ENCODE measurements at regions not wholly inside any gene's neighbourhood (a gene's known extent, or its start where the extent isn't known, plus 50 kb on each side); places are given as distances from the start of the nearest gene placed in this dataset.
"Not testable (repeated sequence)": the region's sequence is repeated elsewhere in the genome, so short reads cannot be mapped to it uniquely, and the experiment has no call there.

- no peak for DNase-seq (ENCODE audit: low read depth in 3 of 3, low spot score in 1 of 3)
These were observed 50.8 kb upstream of the MBOAT1 start for GRCh38 chr6:20263059-20263458.

DNA sequence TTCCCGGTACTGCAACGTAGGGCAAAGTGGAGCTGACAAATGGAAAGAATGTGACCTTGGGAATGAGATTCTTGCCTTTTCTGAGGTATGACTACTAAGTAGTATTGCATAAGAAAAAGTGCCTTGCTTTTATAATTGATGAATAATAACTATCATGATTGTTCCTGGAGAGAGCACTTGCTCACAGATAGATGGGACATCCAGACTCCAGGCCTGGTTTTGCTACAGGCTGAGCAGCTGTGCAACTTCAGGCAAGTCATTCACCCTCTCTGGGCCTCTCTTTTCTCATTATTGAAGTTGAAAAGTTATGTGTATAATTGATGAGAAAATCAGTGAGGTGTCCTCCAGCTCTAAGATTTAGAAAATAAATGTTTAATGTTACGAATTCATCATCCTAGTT lies 53.6 kb upstream of the MBOAT1 start:
- DNase-seq (ENCODE audit: low read depth in 3 of 3, low spot score in 1 of 3) = no peak

GRCh38 chr6:20266851-20267608 lies 54.8 kb upstream of the MBOAT1 start:
- no peak for DNase-seq (ENCODE audit: low read depth in 3 of 3, low spot score in 1 of 3)

DNA sequence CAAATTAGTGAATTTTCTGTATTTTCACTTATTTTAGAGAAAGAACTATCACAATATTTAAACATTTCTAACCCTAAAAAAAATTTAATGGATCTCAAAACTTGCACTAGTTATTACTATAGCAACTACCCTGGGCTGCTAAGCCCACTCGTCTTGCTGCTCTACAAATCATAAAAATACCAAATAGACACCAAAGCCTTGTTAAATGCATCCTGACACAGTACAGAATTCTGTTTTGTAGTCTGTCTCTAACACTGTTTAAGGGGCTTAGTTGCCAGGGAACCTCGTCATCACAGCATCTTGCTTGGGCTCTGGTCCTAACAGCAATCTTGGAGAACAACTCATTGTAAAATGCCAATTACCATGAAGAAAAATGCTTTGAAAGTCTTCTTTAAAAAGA lies 56.9 kb upstream of the MBOAT1 start:
- DNase-seq (ENCODE audit: low read depth in 3 of 3, low spot score in 1 of 3) = no peak

DNA sequence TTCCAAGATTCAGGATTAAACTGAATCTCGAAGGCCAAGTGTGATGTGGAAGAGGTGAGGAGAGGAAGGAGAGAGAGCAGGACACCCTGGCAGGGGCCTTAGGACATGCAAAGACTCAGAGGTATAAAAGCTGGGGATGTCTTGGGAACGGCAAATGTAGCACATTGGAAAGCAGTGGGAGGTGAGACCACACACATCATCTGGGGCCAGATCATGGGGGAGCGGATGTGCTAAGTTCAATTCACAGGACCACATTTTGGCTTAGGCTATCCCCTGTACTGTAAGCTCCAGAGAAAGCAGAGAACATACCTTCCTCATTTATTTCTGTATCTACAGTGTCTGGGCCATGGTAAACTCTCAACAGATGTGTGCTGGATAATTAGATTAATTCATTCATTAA lies 59.5 kb upstream of the MBOAT1 start:
- no peak for DNase-seq (ENCODE audit: low read depth in 3 of 3, low spot score in 1 of 3)

GRCh38 chr6:20274137-20274536 lies 61.9 kb upstream of the MBOAT1 start:
- no peak for DNase-seq (ENCODE audit: low read depth in 3 of 3, low spot score in 1 of 3)

DNA sequence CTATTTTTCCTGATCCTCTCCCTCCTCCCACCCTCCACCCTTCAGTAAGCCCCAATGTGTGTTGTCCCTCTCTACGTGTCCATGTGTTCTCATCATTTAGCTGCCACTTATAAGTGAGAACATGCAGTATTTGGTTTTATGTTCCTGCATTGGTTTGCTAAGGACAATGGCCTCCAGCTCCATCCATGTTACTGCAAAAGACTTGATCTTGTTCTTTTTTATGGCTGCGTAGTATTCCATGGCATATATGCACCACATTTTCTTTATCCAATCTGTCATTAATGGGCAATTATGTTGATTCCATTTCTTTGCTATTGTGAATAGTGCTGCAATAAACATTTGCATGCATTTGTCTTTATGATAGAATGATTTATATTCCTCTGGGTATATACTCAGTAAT lies 63.6 kb upstream of the MBOAT1 start:
- not testable (repeated sequence) for DNase-seq (ENCODE audit: low read depth in 3 of 3, low spot score in 1 of 3)

DNA sequence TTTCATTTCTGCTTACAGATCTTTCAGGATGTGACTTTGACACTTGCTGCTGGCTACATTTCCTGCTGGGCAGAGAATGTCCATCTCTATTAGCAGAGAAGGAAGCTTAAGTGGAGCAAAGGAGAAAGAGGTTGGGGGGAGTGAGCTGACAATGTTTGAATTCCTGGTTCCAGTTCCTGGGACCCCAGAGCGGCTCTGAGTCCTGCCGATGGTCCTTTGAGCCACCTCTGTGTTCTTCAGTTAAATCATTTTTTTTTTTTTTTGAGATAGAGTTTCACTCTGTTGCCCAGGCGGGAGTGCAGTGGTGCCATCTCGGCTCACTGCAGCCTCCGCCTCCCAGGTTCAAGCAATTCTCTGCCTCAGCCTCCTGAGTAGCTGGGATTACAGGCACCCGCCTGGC lies 65.5 kb upstream of the MBOAT1 start:
- DNase-seq (ENCODE audit: low read depth in 3 of 3, low spot score in 1 of 3) = not testable (repeated sequence)

- no peak for DNase-seq (ENCODE audit: low read depth in 3 of 3, low spot score in 1 of 3)
These were observed 66.8 kb upstream of the MBOAT1 start for GRCh38 chr6:20279051-20279450.

DNA sequence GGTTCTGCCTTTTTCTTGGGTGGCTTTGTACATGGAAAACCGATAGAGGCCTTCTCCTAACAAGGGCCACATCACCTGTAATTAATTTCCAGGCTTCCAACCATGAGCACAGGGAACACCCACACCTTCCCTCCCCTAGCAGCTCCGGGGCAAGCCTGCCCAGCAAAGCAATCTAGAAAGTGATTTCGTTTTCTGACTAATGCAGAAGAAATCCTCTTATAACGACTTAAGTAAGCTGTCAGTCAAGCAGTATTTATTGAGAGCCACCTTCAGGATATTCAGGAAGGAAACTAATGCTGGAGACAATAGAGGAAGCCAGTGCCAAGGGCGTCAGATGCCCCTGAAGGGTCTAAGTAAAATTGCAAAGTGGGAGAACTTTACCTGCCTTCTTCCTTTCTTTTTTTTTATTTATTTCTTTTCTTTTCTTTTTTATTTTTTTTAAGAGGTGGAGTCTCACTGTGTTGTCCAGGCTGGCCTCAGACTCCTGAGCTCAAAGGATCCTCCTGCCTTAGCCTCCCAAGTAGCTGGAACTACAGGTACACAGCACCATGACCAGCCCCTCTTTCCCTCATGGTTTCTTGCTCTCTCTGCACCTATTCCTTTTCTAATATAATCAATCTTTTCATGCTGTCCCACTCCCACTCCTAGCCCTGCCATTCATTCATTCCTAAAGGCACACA lies 67.5 kb upstream of the MBOAT1 start:
- DNase-seq (ENCODE audit: low read depth in 3 of 3, low spot score in 1 of 3) = no peak

GRCh38 chr6:20280288-20280621 lies 68.0 kb upstream of the MBOAT1 start:
- DNase-seq (ENCODE audit: low read depth in 3 of 3, low spot score in 1 of 3) = no peak

- DNase-seq (ENCODE audit: low read depth in 3 of 3, low spot score in 1 of 3) = no peak
These were observed 72.4 kb upstream of the MBOAT1 start for GRCh38 chr6:20284672-20285071.

- DNase-seq (ENCODE audit: low read depth in 3 of 3, low spot score in 1 of 3) = no peak
These were observed 74.8 kb upstream of the MBOAT1 start for GRCh38 chr6:20286968-20287565.

GRCh38 chr6:20291764-20292580 lies 79.7 kb upstream of the MBOAT1 start:
- DNase-seq (ENCODE audit: low read depth in 3 of 3, low spot score in 1 of 3) = peak; percentile 37 to 61 (median 55)

- DNase-seq (ENCODE audit: low read depth in 3 of 3, low spot score in 1 of 3) = no peak
These were observed 80.6 kb upstream of the MBOAT1 start for GRCh38 chr6:20292905-20293304.

DNA sequence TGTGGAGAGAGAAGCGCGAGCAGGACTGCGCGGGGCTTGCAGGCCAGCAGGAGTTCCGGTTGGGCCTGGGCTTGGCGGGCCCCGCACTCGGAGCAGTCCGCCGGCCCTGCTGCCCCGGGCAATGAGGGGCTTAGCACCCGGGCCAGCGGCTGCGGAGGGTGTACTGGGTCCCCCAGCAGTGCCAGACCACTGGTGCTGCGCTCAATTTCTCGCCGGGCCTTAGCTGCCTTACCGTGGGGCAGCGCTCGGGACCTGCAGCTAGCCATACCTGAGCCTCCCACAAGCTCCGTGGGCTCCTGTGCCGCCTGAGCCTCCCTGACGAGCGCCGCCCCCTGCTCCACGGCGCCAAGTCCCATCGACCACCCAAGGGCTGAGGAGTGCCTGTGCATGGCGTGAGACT lies 89.0 kb upstream of the MBOAT1 start:
- DNase-seq (ENCODE audit: low read depth in 3 of 3, low spot score in 1 of 3) = no peak

GRCh38 chr6:20302168-20302567 lies 89.9 kb upstream of the MBOAT1 start:
- no peak for DNase-seq (ENCODE audit: low read depth in 3 of 3, low spot score in 1 of 3)

DNA sequence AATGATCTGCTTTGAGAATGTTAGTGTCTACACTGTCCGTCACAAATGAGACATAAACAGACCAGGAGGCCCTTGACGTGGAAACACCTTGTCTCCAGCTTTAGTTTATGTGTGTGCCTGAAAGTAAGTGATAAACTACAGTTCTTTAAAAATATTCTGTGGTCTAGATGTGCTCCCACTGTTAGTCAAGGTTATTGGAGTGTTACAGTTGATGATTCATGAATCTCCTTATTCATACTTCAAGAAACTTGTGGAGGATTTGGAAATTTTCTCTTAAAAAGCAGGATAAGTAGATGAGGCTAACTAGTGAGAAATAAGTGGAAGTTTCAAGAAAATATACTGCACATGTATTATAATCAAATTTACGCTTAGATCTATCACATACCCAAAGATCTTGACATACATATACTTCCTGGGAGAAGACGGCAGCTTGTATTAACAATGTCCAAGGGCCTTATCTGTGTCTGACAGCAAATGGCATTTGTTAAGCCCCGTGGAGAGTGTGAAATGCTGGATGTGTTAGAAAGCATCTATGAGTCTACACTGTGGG lies 90.5 kb upstream of the MBOAT1 start:
- no peak for DNase-seq (ENCODE audit: low read depth in 3 of 3, low spot score in 1 of 3)

DNA sequence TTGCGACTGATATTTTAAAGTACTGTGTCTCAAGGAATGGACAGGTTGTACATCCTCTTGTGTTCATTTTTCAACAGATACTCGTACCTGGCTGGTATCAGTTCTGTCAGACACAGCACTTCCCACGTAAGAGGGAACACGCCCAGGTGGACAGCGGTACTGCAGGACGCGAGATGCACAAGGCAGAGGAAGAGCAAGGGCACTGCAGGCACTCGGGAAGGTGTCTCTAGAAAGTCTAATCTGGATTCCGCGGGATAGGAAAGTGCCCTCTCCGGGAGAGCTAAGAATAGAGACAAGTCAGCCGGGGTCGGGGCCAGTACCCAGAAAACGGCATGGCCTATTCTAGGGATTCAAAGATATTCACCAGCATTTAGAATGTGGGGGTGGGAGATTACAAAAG lies 94.2 kb upstream of the MBOAT1 start:
- no peak for DNase-seq (ENCODE audit: low read depth in 3 of 3, low spot score in 1 of 3)

DNA sequence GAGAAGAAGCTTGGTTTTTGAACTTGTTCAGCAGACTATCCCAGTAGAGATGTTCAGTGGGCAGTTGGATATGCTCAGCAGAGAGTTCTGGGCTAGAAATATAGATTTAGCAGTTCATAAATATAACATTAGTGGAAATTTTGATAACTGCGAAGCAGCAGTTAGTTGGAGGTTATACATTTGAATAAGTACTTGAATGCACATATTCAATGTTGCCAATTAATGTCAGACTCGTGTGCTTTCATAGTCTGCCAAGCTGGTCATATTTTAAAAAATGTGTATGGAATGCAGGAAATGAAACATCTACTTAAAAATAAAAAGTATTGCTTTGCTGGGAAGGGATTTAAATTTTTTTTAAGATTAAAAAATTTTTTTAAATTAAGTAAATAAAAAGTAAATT lies 92.5 kb upstream of the E2F3 start:
- no peak for DNase-seq (ENCODE audit: low read depth in 3 of 3, low spot score in 1 of 3)

- no peak for DNase-seq (ENCODE audit: low read depth in 3 of 3, low spot score in 1 of 3)
These were observed 91.5 kb upstream of the E2F3 start for GRCh38 chr6:20310185-20310584.

Measured in stimulated activated CD4-positive, alpha-beta T cell treated with anti-CD3 and anti-CD28 coated beads, TNF-alpha, amount 100 ng/mL, for 1 hour (primary cell).